GM18505 (cell line): ENCODE measurements at regions not wholly inside any gene's neighbourhood (a gene's known extent, or its start where the extent isn't known, plus 50 kb on each side); places are given as distances from the start of the nearest gene placed in this dataset.

Source experiments
- ATAC-seq: cut with Tn5 transposase; IDR thresholded peaks from one replicate; pipeline ENCODE4 v1.9.1; 2021; ENCODE audit not compliant: unreplicated experiment
- POLR2A ChIP-seq: IDR thresholded peaks from 4 replicates; pipeline ENCODE4 v1.6.1; 2011; ENCODE audit warnings: borderline replicate concordance; ENCODE audit not compliant: insufficient read depth, insufficient read length; ENCODE audit errors: extremely low read depth

DNA sequence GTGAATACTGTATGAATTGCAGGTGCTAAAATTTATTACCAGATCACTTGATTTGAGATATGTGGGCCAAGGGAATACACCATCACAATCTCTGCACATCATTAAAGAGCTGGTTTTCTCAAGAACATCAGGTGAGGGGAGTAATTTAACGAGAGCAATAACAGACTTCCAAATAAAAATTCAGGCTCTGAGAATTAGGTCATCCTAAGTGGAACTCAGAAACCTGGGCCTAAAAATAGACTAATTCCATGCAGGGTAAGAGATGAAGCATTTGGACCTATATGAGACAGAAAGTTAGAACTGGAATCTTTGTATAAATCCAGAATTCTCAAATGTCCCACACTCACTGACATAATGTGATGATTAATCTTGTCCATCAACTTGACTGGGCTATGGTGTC, 331.1 kb downstream of the ZNF621 start:
- no peak for TF ChIP-seq POLR2A
- no peak for ATAC-seq

DNA sequence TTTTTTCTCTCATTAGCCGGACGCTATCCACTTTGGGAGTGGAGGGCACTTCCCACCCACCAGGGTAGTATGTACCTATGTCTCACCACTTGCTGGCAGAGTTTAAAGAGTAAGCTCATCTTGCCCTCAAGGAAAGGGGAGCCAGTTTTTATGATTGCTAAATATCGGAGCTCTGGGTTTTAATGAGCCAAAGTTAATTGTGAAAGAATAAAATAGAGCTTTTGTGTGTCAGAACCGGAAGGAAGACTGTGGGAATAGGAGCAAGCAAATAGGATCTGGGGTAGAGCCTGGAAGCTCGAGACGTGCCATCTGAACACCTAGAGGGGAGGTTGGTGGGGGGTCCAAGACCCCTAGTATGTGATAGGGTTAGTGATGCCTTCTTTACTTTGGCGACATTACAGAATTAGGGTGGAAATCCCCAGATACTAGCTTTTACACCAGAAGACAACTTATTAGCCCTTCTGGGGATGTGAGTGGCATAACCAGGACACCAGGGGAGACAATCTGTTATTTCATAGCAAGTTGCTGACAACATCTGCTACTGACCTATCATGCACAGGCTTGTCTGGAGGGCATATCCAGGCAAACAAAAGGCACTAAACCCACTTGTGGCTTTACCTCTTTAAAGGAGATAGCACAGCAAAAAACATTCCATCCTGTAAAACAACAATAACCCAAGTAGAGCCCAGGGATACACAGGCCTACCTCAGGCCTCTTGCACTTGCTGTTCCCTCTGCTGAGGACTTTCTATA, 333.8 kb downstream of the ZNF621 start:
- no peak for TF ChIP-seq POLR2A
- ATAC-seq: no peak

DNA sequence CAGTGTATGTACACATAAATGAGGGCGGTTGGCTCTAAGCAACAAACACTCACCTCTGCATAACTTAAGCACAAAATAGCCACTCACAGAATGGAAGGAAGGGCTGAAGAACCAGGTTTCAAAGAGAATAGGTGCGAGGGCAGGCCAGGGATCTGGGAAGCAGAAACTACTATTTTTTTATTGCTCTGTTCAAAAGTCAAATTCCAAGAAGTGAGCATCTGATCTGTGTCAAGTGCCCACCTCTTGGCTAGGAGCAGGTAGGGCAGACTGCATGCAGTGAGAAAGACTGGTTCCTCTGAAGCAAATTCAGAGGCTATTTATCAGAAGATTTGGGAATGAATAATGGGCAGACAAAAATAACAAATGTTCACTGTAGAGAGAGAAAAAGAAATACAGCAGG, 336.4 kb upstream of the CTNNB1 start:
- TF ChIP-seq POLR2A: no peak
- no peak for ATAC-seq

DNA sequence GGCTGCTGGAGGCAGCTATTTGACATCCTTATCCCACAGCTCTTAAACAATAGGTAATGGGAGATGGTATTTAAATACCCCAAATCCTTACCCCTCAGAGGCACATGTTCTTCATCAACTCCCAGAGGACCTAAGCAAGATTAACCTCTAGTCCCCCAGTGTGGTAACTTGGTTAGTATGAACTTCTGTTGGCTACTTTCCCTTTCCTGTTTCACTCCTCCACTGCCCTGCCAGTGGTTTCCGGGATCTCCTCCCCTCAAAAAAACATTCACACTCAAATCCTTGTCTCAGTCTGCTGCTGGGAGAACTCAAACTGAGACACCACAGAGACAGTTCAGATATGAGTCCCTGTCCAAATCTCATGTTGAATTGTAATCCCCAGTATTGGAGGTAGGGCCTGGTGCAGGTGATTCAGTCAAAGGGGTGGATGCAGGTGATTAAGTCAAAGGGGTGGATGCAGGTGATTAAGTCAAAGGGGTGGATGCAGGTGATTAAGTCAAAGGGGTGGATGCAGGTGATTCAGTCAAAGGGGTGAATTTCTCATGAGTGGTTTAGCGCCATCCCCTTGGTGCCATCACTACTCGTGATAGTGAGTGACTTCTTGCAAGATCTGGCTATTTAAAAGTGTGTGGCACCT, 335.0 kb upstream of the CTNNB1 start:
- no peak for ATAC-seq
- no peak for TF ChIP-seq POLR2A

DNA sequence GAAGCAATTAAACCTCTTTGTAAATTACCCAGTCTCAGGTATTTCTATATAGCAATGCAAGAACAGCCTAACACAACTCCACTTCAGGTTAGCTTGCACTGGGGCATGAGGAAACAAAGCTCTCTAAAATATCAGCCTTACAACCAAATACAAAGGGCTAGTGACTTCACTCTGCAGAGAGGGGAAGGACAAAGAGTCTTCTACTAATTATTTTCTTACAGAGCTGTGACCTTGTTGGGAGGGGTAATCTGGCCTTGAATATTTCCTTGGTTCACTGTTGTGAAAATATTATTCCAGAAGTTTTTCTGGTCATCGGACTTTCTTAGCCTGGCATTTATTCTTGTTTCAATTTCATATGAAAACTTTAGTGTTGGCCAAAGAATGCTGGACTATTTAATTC, 334.4 kb upstream of the CTNNB1 start:
- ATAC-seq: no peak
- TF ChIP-seq POLR2A: no peak

DNA sequence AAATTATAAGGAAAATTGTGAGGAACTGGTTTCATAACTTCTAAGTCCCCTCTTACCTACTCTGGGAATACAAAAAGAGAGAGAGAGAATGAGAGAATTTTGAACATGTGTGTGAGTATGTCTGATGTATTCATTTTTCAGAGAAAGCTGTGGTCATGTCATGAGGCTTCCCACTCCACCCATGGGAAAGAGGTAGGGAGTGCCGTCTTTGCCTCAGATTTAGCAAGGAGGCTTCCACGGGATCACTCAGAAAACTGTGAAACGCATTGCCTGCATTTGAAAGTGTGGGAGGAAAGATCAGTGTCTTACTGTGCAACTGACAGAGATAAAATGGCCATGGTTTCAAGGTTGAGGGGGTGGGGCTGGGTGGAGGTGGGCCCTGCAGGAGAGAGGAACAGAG, 331.5 kb upstream of the CTNNB1 start:
- TF ChIP-seq POLR2A: no peak
- ATAC-seq: no peak

DNA sequence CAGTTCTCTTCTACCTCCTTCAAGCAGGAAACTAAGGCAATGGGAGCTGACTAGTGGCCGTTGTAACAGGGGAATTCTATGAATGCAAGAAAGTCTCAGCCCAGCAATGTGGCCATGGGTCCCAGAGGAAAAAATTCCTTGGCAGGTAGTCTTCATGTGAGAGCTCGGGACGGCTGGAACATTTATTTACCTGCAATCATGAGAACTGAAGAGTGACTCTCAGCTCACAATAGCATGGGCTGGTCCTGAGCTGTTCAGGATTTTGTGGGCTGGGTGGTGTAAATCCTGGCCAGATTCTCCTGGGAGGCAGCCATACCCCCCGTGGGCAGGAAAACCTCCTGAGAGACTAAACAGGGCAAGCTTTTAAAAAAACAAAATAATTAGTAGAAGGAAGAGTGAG, 330.3 kb upstream of the CTNNB1 start:
- ATAC-seq: no peak
- TF ChIP-seq POLR2A: no peak

DNA sequence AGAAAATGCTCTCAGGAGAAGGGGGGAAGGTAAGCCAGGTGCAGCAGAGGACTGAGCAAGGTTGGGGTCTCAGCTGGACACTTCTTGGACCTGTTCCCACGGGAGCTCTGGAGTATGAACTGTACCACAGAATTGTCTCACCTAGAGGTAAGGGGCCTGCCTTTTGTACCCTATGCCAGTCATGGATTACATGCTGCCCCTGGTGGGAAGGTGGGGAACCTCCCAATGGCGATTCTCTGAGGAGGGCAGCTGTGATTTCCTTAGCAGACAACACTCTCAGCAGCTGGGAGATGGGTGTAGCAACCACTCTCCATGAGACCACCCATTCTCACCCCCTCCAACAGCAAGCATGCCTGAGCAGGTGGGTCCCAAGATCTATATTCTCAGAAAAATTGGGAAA, 329.4 kb upstream of the CTNNB1 start:
- ATAC-seq: no peak
- TF ChIP-seq POLR2A: no peak

DNA sequence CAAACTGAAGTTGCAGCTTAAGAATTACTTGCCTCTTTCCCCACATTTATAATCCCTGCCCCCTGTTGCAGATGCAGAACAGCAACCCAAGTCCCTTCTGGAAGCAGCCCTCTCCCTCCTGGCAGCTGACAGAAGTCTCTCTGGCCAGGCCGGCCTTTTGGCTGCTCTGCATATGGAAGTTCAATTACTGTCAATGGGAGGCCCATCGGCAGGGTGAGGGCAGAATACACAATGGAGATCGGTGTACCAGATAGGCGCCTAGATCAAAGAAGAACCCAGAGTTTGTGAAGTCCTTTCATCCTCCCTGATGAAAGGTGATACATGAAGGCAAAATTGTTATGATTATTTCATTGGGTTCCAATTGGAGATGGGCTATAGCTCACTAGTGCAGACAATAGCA, 327.9 kb upstream of the CTNNB1 start:
- ATAC-seq: no peak
- no peak for TF ChIP-seq POLR2A

DNA sequence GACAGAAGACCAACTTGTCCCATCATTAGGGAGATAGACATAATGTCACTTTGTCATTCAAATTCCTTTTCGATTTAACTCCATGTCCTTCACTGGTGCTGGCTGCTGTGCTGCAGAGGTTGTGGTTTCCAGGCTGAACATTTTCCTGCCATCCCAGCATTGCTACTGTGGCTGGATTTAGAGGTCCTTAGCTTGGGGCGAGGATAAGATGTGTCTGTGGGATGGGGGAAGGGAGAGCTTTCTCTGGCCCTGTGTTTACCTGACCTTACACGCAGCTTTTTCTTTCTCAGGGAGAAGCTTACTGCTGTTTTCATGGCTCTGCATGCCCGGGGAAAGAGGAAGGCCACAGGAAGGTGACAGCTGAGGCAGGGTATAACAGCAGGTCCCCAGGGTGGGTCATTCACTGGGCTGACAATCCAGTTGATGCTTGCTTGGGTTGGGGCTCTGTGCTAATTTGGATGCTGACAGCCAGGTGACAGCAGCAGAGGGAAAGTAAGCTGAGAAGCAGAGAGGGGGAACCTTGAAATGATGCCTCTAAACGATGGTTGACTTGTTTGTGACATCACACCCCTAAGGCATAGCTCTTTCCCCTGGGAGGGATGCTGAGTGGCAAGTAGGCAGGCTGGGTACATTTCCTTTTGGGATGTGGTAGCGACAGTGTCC, 326.9 kb upstream of the CTNNB1 start:
- no peak for TF ChIP-seq POLR2A
- no peak for ATAC-seq

DNA sequence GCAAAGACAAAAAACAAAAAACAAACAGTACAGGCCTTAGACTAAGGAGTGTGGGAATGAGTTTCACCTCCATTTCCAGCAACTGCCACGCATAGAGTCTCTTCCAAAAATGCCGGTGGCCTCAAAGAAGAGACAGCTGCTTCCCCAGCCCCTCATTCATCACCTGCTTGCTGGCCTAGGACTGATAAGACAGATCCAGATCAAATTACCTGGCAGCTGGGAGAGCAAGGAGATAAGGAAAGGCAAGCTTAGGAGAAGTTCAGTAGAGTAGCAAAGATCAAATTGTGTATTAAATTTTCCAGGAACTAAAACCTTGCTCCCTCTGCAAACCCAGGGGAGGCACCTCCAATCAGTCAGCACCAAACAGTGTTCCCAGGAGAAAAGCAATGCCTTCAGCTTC, 325.8 kb upstream of the CTNNB1 start:
- no peak for TF ChIP-seq POLR2A
- no peak for ATAC-seq

DNA sequence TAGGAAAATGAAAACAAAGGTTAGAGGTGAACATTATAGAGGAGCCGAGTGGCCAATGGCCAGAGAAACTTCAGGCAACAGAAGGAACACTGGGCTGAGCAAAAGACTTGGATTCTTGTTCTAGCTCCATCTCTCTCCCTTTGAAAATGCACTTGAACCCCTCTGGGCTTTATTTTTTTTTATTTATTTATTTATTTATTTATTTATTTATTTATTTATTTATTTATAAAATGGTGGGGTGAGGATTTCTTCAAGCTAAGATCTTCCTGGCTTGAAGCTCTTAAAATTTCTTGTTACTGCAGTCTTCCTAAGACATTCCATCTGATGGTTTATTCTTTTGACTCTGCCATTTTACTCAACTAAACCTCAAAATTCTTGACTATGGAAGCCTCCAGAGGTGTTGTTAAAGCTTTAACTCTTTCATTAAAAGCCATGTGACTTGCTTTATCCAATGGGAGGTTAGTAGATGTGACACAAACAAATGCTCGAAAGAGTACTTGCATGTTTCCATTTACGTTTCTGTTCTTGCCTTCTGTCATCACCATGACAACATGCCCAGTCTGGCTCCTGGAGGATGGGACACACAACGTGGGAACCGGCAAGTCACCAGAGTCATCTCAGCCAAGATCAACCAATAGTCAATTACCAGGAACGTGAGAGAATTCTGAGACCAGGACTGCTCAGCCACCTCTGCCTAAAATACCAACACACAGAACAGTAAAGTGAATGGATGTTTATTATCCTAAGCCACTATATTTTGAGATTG, 325.2 kb upstream of the CTNNB1 start:
- ATAC-seq: no peak
- TF ChIP-seq POLR2A: no peak

DNA sequence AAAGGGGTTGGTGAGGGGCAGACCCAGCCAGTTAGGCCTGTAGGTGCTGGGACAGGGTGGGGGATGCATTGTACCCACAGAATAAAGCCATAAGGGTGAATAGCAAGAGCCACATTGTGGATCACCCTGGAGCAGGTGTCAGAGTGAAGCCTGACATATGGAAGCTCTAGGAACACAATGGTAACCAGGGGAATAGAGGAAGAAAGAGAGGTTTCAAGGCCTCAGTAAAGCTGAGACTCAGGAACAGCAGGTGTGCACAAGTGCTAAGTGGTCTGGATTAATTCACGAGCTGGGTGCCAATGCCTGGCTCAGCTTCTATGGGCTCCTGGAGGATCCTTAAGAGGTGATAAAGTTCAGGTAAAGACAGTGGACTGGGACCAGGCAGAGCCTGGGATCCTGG, 323.7 kb upstream of the CTNNB1 start:
- ATAC-seq: no peak
- no peak for TF ChIP-seq POLR2A

DNA sequence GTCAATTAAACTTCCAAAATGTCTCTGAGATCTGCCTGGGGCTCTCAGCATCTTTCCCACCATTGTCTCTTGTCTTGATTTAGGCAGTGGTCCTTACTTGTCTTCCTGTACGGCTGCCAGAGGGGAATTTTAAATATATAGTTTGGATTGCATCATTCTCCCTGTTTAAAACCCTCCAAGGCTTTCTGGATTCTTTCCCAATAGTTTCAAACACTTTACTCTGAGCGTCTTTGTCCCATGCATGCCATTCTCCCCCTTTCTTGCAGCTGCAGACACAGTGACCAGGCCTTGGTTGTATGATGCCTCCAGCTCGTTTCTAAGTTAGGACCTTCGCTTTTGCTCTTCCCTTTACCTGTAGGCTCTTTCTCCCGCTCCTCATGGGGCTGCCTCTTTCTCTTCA, 323.3 kb upstream of the CTNNB1 start:
- TF ChIP-seq POLR2A: no peak
- no peak for ATAC-seq

DNA sequence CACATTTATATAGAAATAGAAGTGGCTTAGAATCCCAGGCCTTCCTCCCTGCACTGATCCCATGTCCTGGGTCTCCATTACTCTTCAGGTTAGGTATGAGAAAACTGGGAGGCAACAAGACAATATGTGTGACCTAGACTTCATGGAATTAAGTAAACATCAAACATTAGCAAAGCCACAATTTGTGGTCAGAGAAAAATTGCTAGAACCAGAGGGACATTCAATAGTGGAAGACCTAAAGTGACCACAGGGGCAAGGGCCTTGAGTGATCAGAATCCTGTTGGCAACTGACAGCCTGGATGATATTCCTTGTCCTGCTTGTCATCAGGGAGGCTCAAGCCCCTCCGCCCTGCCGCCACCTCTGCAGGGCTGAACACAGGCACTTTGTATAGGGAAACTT, 322.8 kb upstream of the CTNNB1 start:
- TF ChIP-seq POLR2A: no peak
- no peak for ATAC-seq
